ENCODE measurements at regions not wholly inside any gene's neighbourhood (a gene's known extent, or its start where the extent isn't known, plus 50 kb on each side); places are given as distances from the start of the nearest gene placed in this dataset.

- Mint-ChIP-seq H3K36me3 (no peaks in the 10 kb centered on the region), H3K9me3 (no peaks in the 10 kb centered on the region), H3K27ac (no peak overlapping the region), H3K27me3 (peaks cover 20 to 28% of the 10 kb centered on the region in 2 donors), H3K4me1 (ENCODE audit: low read depth in 2 of 2) (peaks cover 0 to 7% of the 10 kb centered on the region in 2 donors), H3K4me3 (no peak overlapping the region)
- DNase-seq (ENCODE audit: low spot score) (no peak), ATAC-seq (no peak)
Observed at GRCh38 chr11:70661761-70662501, 263.6 kb downstream of the CTTN start.

- ATAC-seq = no peak
- Mint-ChIP-seq H3K4me3 (no peak overlapping the region), H3K4me1 (ENCODE audit: low read depth in 2 of 2) (peaks cover 0 to 7% of the 10 kb centered on the region in 2 donors), H3K36me3 (no peaks in the 10 kb centered on the region), H3K27me3 (peaks cover 19 to 28% of the 10 kb centered on the region in 2 donors), H3K9me3 (no peaks in the 10 kb centered on the region), H3K27ac (no peak overlapping the region)
- no peak for DNase-seq (ENCODE audit: low spot score)
Observed at GRCh38 chr11:70662691-70663098, 264.4 kb downstream of the CTTN start.

- Mint-ChIP-seq H3K9me3 (no peaks in the 10 kb centered on the region), H3K4me1 (ENCODE audit: low read depth in 2 of 2) (peaks cover 0 to 7% of the 10 kb centered on the region in 2 donors), H3K36me3 (no peaks in the 10 kb centered on the region), H3K4me3 (no peak overlapping the region), H3K27ac (no peak overlapping the region), H3K27me3 (peaks cover 21 to 29% of the 10 kb centered on the region in 2 donors)
- DNase-seq (ENCODE audit: low spot score) (no peak), ATAC-seq (no peak)
Observed at GRCh38 chr11:70663815-70664214, 265.5 kb downstream of the CTTN start.

- Mint-ChIP-seq H3K9me3 (no peaks in the 10 kb centered on the region), H3K27ac (no peak overlapping the region), H3K27me3 (peaks cover 15 to 19% of the 10 kb centered on the region in 2 donors), H3K4me3 (no peak overlapping the region), H3K4me1 (ENCODE audit: low read depth in 2 of 2) (peaks cover 0 to 7% of the 10 kb centered on the region in 2 donors), H3K36me3 (no peaks in the 10 kb centered on the region)
- DNase-seq (ENCODE audit: low spot score) (no peak), ATAC-seq (no peak)
Observed at GRCh38 chr11:70666311-70666710, 268.0 kb downstream of the CTTN start.

GRCh38 chr11:70667767-70668166, 269.4 kb downstream of the CTTN start:
- ATAC-seq (no peak), DNase-seq (ENCODE audit: low spot score) (no peak)
- H3K27ac Mint-ChIP-seq = no peak overlapping the region
- H3K36me3 Mint-ChIP-seq = no peaks in the 10 kb centered on the region
- no peak overlapping the region for H3K4me3 Mint-ChIP-seq
- no peaks in the 10 kb centered on the region for H3K9me3 Mint-ChIP-seq
- H3K4me1 Mint-ChIP-seq (ENCODE audit: low read depth in 2 of 2) = peaks cover 0 to 4% of the 10 kb centered on the region in 2 donors
- peaks cover 14 to 20% of the 10 kb centered on the region in 2 donors for H3K27me3 Mint-ChIP-seq

- Mint-ChIP-seq H3K4me1 (ENCODE audit: low read depth in 2 of 2) (peaks cover 0 to 4% of the 10 kb centered on the region in 2 donors), H3K4me3 (no peak overlapping the region), H3K27ac (no peak overlapping the region)
Observed at GRCh38 chr11:70668204-70669202, 270.2 kb downstream of the CTTN start.

GRCh38 chr11:70669281-70669680, 271.0 kb downstream of the CTTN start:
- H3K4me1 Mint-ChIP-seq (ENCODE audit: low read depth in 2 of 2) = peaks cover 0 to 4% of the 10 kb centered on the region in 2 donors
- no peak for DNase-seq (ENCODE audit: low spot score)
- H3K27ac Mint-ChIP-seq = no peak overlapping the region
- H3K36me3 Mint-ChIP-seq = no peaks in the 10 kb centered on the region
- H3K4me3 Mint-ChIP-seq = no peak overlapping the region
- H3K9me3 Mint-ChIP-seq = no peaks in the 10 kb centered on the region
- no peak for ATAC-seq
- peaks cover 14 to 20% of the 10 kb centered on the region in 2 donors for H3K27me3 Mint-ChIP-seq

More at GRCh38 chr11:70668204-70669202, 270.2 kb downstream of the CTTN start:
- no peaks in the 10 kb centered on the region for H3K36me3 Mint-ChIP-seq
- H3K9me3 Mint-ChIP-seq = no peaks in the 10 kb centered on the region
- ATAC-seq (no peak), DNase-seq (ENCODE audit: low spot score) (no peak)
- H3K27me3 Mint-ChIP-seq = peaks cover 14 to 20% of the 10 kb centered on the region in 2 donors

GRCh38 chr11:70669871-70670675, 271.7 kb downstream of the CTTN start:
- ATAC-seq (no peak), DNase-seq (ENCODE audit: low spot score) (no peak)
- H3K27ac Mint-ChIP-seq = no peak overlapping the region
- no peaks in the 10 kb centered on the region for H3K9me3 Mint-ChIP-seq
- no peaks in the 10 kb centered on the region for H3K36me3 Mint-ChIP-seq
- H3K27me3 Mint-ChIP-seq = peaks cover 15 to 20% of the 10 kb centered on the region in 2 donors
- no peak overlapping the region for H3K4me3 Mint-ChIP-seq
- peaks cover 0 to 4% of the 10 kb centered on the region in 2 donors for H3K4me1 Mint-ChIP-seq (ENCODE audit: low read depth in 2 of 2)

- Mint-ChIP-seq H3K9me3 (no peaks in the 10 kb centered on the region), H3K27me3 (peaks cover 21 to 24% of the 10 kb centered on the region in 2 donors), H3K27ac (no peak overlapping the region), H3K4me1 (ENCODE audit: low read depth in 2 of 2) (peaks cover 0 to 4% of the 10 kb centered on the region in 2 donors), H3K36me3 (no peaks in the 10 kb centered on the region), H3K4me3 (no peak overlapping the region)
- ATAC-seq = no peak
- no peak for DNase-seq (ENCODE audit: low spot score)
Observed at GRCh38 chr11:70670676-70671034, 272.3 kb downstream of the CTTN start.

GRCh38 chr11:70671083-70671482, 272.8 kb downstream of the CTTN start:
- H3K4me3 Mint-ChIP-seq = no peak overlapping the region
- H3K27ac Mint-ChIP-seq = no peak overlapping the region
- peaks cover 0 to 4% of the 10 kb centered on the region in 2 donors for H3K4me1 Mint-ChIP-seq (ENCODE audit: low read depth in 2 of 2)
- no peak for DNase-seq (ENCODE audit: low spot score)
- peaks cover 21 to 24% of the 10 kb centered on the region in 2 donors for H3K27me3 Mint-ChIP-seq
- no peaks in the 10 kb centered on the region for H3K36me3 Mint-ChIP-seq
- no peak for ATAC-seq
- no peaks in the 10 kb centered on the region for H3K9me3 Mint-ChIP-seq

- H3K36me3 Mint-ChIP-seq = no peaks in the 10 kb centered on the region
- H3K4me3 Mint-ChIP-seq = no peak overlapping the region
- H3K27ac Mint-ChIP-seq = no peak overlapping the region
- H3K4me1 Mint-ChIP-seq (ENCODE audit: low read depth in 2 of 2) = peaks cover 0 to 2% of the 10 kb centered on the region in 2 donors
- no peaks in the 10 kb centered on the region for H3K9me3 Mint-ChIP-seq
- DNase-seq (ENCODE audit: low spot score) = no peak
- no peak for ATAC-seq
- peaks cover 21 to 23% of the 10 kb centered on the region in 2 donors for H3K27me3 Mint-ChIP-seq
Observed at GRCh38 chr11:70671611-70672010, 273.3 kb downstream of the CTTN start.

GRCh38 chr11:70672991-70673653, 274.8 kb downstream of the CTTN start:
- Mint-ChIP-seq H3K9me3 (no peaks in the 10 kb centered on the region), H3K27me3 (peaks cover 20 to 23% of the 10 kb centered on the region in 2 donors), H3K4me1 (ENCODE audit: low read depth in 2 of 2) (no peaks in the 10 kb centered on the region), H3K27ac (no peak overlapping the region), H3K36me3 (no peaks in the 10 kb centered on the region), H3K4me3 (no peak overlapping the region)
- DNase-seq (ENCODE audit: low spot score) (no peak), ATAC-seq (no peak)

GRCh38 chr11:70674605-70675004, 276.3 kb downstream of the CTTN start:
- Mint-ChIP-seq H3K9me3 (no peaks in the 10 kb centered on the region), H3K27me3 (peaks cover 16 to 20% of the 10 kb centered on the region in 2 donors), H3K4me3 (no peak overlapping the region), H3K4me1 (ENCODE audit: low read depth in 2 of 2) (no peaks in the 10 kb centered on the region), H3K36me3 (no peaks in the 10 kb centered on the region), H3K27ac (no peak overlapping the region)
- DNase-seq (ENCODE audit: low spot score) (no peak), ATAC-seq (no peak)

All from natural killer cell treated with Interleukin-12 subunit alpha and Interleukin-12 subunit beta and Interleukin-15 and Interleukin-18, amount 100 ng/mL, for 72 hours (primary cell).